ENCODE measurements at regions not wholly inside any gene's neighbourhood (a gene's known extent, or its start where the extent isn't known, plus 50 kb on each side); places are given as distances from the start of the nearest gene placed in this dataset.

DNA sequence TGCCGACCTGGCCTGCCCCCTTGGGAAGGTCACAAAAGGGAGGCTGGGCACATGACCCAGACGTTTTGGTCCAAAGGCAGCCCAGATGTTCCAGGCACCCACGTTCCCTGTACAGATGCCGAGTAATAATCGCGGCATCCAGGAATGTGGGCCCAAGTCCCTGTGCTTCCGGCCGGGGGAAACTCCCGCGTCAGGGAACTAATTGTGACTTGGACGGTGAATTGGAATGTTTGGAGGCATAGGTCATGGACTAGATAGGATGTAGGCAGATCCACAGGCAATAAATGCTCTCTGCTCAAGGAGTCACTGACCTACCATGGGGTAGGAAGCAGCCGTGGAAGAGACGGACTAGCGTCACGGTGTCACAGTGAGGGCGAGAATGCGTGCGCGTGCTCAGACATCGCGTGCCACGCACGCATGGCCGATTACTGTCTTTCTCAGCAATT is 178.4 kb downstream of the DUSP10 start:
- FAIRE-seq, result no peak
- WGBS (ENCODE audit: insufficient coverage, insufficient replicate concordance, low lambda C conversion rate, missing lambda C conversion rate), result 88% methylated on average over 24 of the region's 24 CpGs
- RAD21 ChIA-PET (ENCODE audit: unreplicated experiment), result no interaction called here
- TF ChIP-seq, protein P1, sequence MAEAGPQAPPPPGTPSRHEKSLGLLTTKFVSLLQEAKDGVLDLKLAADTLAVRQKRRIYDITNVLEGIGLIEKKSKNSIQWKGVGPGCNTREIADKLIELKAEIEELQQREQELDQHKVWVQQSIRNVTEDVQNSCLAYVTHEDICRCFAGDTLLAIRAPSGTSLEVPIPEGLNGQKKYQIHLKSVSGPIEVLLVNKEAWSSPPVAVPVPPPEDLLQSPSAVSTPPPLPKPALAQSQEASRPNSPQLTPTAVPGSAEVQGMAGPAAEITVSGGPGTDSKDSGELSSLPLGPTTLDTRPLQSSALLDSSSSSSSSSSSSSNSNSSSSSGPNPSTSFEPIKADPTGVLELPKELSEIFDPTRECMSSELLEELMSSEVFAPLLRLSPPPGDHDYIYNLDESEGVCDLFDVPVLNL (IDR thresholded peaks at IDR 0.05; ENCODE audit: low read depth, low read length), result no peak
- TF ChIP-seq SREBF2 (IDR thresholded peaks at IDR 0.05; ENCODE audit: low read length), result no peak
- TF ChIP-seq ZZZ3 (IDR thresholded peaks at IDR 0.05; ENCODE audit: control insufficient read depth, insufficient read length, low read depth), result no peak
- no peak for TF ChIP-seq ZNF384 (IDR thresholded peaks at IDR 0.05; ENCODE audit: borderline replicate concordance, low read depth, low read length)
- TF ChIP-seq ESRRA (IDR thresholded peaks at IDR 0.05; ENCODE audit: low read length), result no peak
- no peak for TF ChIP-seq HDGF (IDR thresholded peaks at IDR 0.05)
- TF ChIP-seq GATAD2B (conservative IDR thresholded peaks at IDR 0.05; ENCODE audit: low read depth), result no peak
- TF ChIP-seq NFXL1 (IDR thresholded peaks at IDR 0.05; ENCODE audit: borderline replicate concordance), result no peak
- no peak for TF ChIP-seq ZNF24 (IDR thresholded peaks at IDR 0.05)
- TF ChIP-seq, protein P2, sequence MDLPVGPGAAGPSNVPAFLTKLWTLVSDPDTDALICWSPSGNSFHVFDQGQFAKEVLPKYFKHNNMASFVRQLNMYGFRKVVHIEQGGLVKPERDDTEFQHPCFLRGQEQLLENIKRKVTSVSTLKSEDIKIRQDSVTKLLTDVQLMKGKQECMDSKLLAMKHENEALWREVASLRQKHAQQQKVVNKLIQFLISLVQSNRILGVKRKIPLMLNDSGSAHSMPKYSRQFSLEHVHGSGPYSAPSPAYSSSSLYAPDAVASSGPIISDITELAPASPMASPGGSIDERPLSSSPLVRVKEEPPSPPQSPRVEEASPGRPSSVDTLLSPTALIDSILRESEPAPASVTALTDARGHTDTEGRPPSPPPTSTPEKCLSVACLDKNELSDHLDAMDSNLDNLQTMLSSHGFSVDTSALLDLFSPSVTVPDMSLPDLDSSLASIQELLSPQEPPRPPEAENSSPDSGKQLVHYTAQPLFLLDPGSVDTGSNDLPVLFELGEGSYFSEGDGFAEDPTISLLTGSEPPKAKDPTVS (IDR thresholded peaks at IDR 0.05; ENCODE audit: low read depth, low read length), result no peak
- no peak for DNase-seq (ENCODE audit: low read depth, low spot score)
- Histone ChIP-seq H3K4me1 (ENCODE audit: control insufficient read depth, insufficient read depth, low read length) (no peaks in the 10 kb centered on the region), H4K20me1 (ENCODE audit: control insufficient read depth, insufficient read depth) (no peaks in the 10 kb centered on the region), H3K9ac (ENCODE audit: control insufficient read depth, insufficient read depth, low read length) (no peak overlapping the region), H3K9me3 (replicated peaks; ENCODE audit: control insufficient read depth, insufficient read depth, low read length) (no peaks in the 10 kb centered on the region), H3K4me2 (ENCODE audit: control insufficient read depth, insufficient read depth) (no peak overlapping the region), H2AFZ (ENCODE audit: control insufficient read depth, low read depth, low read length) (no peak overlapping the region), H3K79me2 (ENCODE audit: control insufficient read depth, insufficient read depth, low read length) (no peaks in the 10 kb centered on the region), H3K4me3 (no peak overlapping the region), H3K27me3 (replicated peaks in 1 of 2; ENCODE audit: control insufficient read depth in 2 of 2, insufficient read depth in 2 of 2, low read length in 1 of 2) (no peaks in the 10 kb centered on the region), H3K36me3 (ENCODE audit: control insufficient read depth in 2 of 2, insufficient read depth in 2 of 2, low read length in 1 of 2) (no peaks in the 10 kb centered on the region), H3K27ac (ENCODE audit: control insufficient read depth, insufficient read depth) (no peak overlapping the region)
- no TSS peak for BruUV-seq (replicated peaks)
- SMC1A ChIA-PET (ENCODE audit: uncharacterized antibody, unreplicated experiment), result interaction anchor here (1.0 kb wide), 1 partner anchor 86 kb away, joined by 3 read pairs; no protein-coding TSS in a partner anchor
- POLR2A ChIA-PET, result no interaction called here
- in situ Hi-C loops (cut with MboI), result no loop called here
- intact Hi-C loops (cut with micrococcal nuclease; ENCODE audit: unreplicated experiment), result no loop called here
- CTCF ChIA-PET, result no interaction called here
- no peak for ATAC-seq
